DMS79 treated with DMSO at 0.1 percent for 48 hours (cell line): ENCODE measurements at regions not wholly inside any gene's neighbourhood (a gene's known extent, or its start where the extent isn't known, plus 50 kb on each side); places are given as distances from the start of the nearest gene placed in this dataset.
"Not testable (repeated sequence)": the region's sequence is repeated elsewhere in the genome, so short reads cannot be mapped to it uniquely, and the experiment has no call there.

Experiments
- DNase-seq: peaks from one replicate; lab custom pipeline; 2025; lab: John Stamatoyannopoulos, UW

DNA sequence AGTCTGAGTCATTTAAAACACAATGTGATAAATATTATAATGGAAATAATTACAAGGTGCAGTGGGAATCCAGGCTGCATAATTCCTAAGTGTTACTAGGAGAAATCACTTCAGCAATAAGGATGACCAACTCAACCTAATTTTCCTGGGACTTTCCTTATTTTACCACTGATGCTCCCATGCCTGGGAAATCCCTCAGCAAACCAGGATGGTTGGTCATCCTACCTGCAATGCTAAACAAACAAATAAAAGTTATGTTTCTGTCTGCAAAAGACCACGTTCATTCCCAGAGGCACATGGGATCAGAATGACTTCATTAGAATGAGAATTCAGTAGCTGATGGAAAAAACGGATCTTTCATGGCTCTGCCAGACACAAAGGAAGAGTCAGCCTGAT is 130.8 kb upstream of the RAP1B start:
- no peak for DNase-seq

DNA sequence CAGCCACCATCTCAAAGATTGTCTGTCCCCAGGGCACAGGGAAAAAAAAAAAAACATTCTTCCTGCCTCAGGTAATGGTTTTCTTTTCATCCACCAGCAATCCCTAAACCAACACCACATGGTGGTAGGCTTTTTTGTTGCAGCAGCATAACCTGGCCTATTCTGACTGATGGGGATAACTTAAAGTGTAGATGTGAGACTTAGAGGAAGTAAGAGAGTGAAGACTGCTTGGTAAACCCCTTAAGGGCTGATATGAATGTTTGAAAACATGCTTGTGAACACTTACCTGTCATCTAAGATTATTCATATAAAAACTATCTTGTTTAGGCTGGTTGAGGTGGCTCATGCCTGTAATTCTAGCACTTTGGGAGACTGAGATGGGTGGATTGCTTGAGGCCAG is 130.2 kb upstream of the RAP1B start:
- no peak for DNase-seq

GRCh38 chr12:68481181-68481941 is 129.3 kb upstream of the RAP1B start:
- DNase-seq = no peak

GRCh38 chr12:68482014-68482413 is 128.7 kb upstream of the RAP1B start:
- DNase-seq = no peak

DNA sequence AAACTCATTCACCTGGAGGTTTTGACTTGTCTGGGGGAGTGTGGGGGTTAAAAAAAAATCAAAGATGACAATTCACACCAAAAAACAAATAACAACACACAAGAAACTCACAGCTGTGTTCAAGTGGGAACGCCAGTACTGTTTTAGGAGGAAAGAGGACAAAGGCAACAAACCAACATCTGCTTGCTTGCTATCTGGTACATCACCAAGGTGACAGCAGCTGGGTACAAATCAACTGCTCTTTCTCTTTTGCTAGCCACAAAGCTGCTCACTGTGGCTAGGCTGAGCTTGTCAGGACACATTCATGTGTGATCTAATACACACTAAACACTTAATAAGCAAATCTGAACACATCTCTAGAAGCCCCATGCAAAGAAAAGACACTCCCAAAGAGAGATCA is 128.0 kb upstream of the RAP1B start:
- DNase-seq = no peak

DNA sequence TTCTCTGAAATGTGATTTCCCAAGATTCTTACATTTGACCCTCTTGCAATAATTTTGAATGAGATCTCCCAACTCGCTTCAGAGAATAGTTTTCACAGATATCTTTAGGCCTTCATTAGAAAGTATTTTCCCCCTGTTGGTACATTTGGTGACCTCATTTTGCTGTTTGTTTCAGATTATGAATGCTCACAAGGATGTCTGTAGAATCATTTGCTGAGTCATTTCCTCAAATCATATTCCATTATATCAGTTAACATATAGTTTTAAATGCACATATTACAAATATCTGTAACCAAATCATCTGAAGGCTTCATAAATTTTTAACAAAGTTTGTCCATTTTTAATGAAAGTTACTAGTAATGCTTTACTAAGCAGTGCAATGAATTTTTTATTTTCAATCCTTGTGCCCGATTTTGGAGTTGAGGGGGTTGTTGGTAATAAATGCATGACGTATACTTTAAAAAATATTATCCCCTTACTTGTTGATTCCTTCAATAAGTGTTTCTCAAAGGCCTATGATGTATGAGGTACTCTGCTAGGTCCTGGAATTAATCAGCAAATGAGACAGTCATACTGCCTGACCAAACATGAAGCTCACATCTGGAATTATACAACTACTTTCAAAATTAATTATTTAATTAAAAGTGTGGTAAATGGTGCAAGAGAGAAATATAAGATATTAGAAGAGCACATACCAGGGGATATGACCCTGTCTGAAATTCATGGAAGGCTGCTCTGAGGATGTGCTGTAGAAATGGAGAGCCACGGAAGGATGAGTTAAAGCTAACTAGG is 126.9 kb upstream of the RAP1B start:
- no peak for DNase-seq

- DNase-seq = not testable (repeated sequence)
These were observed 126.1 kb upstream of the RAP1B start for GRCh38 chr12:68484578-68484977.

DNA sequence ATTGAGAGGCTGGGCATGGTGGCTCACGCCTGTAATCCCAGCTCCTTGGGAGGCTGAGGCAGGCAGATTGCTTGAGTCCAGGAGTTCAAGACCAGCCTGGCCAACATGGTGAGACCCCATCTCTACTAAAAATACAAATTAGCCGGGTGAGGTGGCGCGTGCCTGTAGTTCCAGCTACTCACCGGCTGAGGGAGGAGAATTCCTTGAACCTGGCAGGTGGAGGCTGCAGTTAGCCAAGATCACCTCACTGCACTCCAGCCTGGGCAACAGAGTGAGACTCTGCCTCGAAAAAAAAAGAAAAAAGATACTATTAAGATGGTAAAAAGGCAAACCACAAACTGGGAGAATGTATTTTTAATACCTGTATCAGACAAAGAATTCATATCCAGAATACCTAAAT is 124.2 kb upstream of the RAP1B start:
- not testable (repeated sequence) for DNase-seq

GRCh38 chr12:68487721-68488309 is 122.9 kb upstream of the RAP1B start:
- DNase-seq = no peak

DNA sequence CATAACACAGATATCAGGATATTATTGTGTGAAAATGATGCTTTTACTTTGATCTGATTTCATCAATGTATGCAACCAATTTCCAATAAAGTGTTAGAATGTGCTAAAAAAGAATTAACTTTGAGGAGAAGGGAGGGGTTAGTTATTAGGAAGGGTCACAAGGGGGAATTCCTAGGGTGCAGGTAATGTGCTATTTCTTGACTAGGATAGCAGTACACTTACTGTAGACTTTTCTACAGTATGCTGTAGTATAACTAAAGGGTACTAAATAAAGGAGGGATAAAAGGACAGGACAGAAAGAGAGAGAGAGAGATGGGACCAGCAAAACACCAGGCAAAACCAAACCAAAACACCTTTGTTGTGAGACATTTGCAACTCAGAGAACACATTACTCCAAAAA is 121.4 kb upstream of the RAP1B start:
- DNase-seq = no peak

DNA sequence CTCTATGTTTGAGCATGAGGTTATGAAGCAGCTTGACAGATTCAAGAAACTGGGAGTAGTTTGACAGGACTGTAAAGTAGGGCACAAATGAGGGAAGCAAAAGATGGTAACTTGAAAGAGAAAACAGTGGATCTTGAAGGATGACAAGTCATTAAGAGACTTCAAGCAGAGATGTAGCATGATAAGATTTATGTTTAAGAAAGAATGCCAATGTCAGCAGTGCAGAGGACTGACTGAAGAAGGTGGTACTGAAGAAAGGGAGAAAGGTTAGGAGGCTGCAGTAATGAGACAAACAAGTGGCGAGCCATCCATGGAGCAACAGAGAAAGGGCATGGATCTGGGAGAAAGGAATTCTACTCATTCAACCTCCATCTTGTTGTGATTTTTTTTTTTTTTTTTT is 120.2 kb upstream of the RAP1B start:
- DNase-seq = no peak

DNA sequence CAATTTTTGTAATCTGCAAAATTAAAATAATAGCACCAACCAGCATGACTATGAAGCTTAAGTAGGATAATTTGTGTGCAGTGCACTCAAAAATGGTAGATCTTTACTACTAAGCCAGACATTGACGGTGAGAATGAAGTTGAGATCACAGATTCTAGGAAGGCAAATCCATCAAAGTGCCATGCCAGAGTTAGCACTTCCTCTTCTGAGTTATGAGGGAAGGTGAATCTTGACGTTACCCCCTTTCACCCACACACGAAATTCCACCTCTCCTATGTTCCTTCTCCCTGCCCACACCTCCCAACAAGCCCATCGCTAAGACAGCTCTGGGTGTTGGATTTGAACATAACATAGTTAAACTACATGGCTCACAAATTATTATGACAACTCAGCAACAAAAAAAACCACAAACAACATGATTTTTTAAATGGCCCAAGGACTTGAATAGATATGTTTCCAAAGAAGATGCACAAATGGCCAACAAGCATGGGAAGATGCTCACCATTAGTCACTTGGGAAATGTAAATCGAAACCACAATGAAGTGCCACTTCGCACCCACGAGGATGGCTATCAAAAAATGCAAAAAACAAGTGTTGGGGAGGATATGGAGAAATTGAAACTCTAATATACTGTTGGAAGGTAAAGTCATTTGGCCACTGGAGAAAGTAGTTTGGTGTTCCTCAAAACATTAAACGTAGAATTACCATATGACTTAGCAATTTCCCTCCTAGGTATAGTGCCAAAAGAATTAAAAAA is 119.3 kb upstream of the RAP1B start:
- no peak for DNase-seq

DNA sequence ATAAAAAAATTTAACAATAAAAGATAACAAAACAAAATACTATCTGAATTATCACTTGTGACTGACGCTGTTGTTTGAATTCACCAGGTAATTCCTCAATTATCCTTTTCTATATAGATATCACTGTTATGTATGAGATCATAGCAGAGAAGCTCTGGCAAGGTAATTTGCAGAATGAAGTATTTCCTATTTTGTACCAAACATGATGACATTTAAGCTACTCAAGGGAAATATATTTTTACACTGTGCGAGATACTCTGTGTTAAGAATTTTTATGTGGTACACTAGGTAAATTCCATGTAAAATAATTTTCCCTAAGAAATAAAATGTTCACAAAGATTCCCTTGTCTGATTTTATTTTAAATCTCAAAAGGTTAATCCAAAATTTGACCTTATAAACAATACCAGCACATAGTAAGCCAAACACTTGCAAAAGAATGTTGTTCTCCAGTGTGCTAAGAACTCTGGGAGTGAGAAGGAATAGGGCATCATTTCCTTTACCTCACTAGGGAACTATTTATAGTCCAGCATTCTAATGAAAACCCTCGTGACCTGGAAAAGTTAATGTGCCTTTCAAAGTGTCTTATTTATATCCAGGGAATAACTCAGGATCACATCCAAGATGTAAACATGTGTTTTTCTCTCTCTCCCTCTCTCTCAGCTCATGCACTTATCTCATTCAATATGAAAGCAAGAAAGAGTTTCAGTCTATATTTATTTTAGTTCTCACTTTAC is 115.2 kb upstream of the RAP1B start:
- DNase-seq = no peak

DNA sequence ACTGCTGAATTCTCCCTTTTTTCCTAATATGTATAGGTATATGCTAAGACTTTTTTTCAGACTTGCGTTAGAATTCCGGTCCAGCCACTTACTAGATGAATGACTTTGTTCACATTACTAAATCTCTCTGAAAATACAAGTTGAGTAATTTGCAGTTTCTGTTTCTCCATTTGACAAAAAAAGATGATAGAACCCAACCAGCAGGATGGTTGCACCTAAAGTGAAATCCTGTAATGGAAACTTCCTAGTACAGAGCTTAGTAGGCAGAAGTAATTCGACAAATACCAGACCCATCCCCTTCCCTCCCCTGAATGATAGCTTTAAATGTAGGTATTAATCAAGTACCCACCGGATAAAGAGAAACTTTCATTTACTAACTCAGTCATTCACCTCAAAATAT is 113.6 kb upstream of the RAP1B start:
- DNase-seq = no peak

- no peak for DNase-seq
These were observed 113.0 kb upstream of the RAP1B start for GRCh38 chr12:68497702-68498101.

DNA sequence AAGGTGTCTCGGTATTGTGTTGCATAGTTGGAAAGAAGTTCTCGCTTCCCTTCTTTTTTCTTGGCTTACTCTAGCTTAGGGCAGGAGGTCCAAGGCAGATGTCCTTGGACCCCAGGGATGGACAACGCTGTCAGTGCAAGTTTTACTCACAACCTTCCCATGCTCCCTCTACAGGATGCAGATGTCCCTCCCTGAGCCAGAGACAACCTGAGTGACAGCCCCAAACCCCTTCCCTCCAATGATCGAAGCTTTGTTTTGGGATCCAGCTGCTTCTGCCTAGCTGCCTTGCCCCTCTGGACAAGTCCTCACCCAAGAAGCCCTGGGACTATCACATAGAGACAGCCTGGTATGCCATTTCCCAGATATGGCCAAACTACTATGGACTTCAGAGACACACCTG is 112.0 kb upstream of the RAP1B start:
- DNase-seq = no peak

- no peak for DNase-seq
These were observed 111.1 kb upstream of the RAP1B start for GRCh38 chr12:68499616-68500015.

DNA sequence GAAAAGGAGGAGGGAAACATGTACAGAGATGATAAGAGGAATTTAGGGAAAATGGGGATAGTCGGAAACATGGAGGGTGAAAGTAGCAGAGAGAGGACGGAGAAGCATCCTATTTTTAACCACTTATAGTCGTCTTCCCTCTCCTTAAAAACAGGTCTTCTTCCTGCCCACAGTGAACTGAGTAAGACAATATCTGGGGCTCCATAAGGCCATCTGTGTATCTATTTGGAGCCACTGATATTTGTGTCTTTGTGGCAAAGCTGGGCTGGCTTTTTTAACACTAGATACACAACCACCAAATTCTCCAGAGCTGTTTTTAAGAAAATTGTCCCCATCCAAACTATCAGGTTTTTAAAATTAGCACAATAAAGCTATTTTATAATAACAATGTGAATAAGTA is 109.5 kb upstream of the RAP1B start:
- no peak for DNase-seq

GRCh38 chr12:68505970-68506369 is 104.7 kb upstream of the RAP1B start:
- no peak for DNase-seq

DNA sequence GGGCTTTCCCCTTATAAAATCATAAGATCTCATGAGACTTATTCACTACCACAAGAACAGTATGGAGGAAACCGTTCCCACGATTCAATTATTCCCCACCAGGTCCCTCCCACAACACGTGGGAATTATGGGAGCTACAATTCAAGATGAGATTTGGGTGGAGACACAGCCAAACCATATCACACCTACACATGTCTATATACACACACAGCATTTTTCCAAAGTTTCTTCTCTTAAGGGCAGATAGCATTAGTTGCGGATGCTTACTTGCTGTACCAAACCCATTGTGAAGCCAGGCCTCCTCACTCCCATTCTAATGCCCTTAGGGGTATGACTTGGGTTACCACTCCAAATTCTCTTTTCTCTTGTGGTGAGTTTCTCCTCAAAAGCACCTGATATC is 104.1 kb upstream of the RAP1B start:
- DNase-seq = no peak

GRCh38 chr12:68507657-68508056 is 103.0 kb upstream of the RAP1B start:
- DNase-seq = no peak

- no peak for DNase-seq
These were observed 102.1 kb upstream of the RAP1B start for GRCh38 chr12:68508576-68508975.
